Loucy (cell line): ENCODE measurements at regions not wholly inside any gene's neighbourhood (a gene's known extent, or its start where the extent isn't known, plus 50 kb on each side); places are given as distances from the start of the nearest gene placed in this dataset.
"Not testable (repeated sequence)": the region's sequence is repeated elsewhere in the genome, so short reads cannot be mapped to it uniquely, and the experiment has no call there.

Source experiments
- H2AFZ ChIP-seq: fragments of 200-600 bp; sonication (generic); 2 replicates; pipeline ENCODE4 v1.6.0; 2016; ENCODE audit warnings: antibody characterized with exemption, mild to moderate bottlenecking, low read length, moderate library complexity
- H3F3A ChIP-seq: fragments of 200-600 bp; 2 replicates; pipeline ENCODE4 v1.6.0; 2016; ENCODE audit warnings: antibody characterized with exemption, low read depth, mild to moderate bottlenecking
- H3K27me3 ChIP-seq: fragments of 200-600 bp; sonication (generic); 2 replicates; pipeline ENCODE4 v1.6.1; 2014; ENCODE audit warnings: low read length, mild to moderate bottlenecking; ENCODE audit not compliant: insufficient read depth, poor library complexity, severe bottlenecking
- H3K36me3 ChIP-seq: fragments of 200-600 bp; sonication (generic); 2 replicates; pipeline ENCODE4 v1.6.1; 2016; ENCODE audit warnings: low read length; ENCODE audit not compliant: insufficient read depth
- H3K4me1 ChIP-seq: fragments of 200-600 bp; sonication (generic); 2 replicates; pipeline ENCODE4 v1.5.1; 2014; ENCODE audit warnings: low read length, mild to moderate bottlenecking; ENCODE audit not compliant: insufficient read depth, poor library complexity, severe bottlenecking
- H3K4me2 ChIP-seq: fragments of 200-600 bp; sonication (generic); 2 replicates; pipeline ENCODE4 v1.6.0; 2014; ENCODE audit warnings: antibody characterized with exemption, low read length, low read depth, mild to moderate bottlenecking; ENCODE audit not compliant: poor library complexity, severe bottlenecking
- H3K4me3 ChIP-seq: fragments of 200-600 bp; sonication (generic); 2 replicates; pipeline ENCODE4 v1.5.1; 2014; ENCODE audit warnings: low read length, mild to moderate bottlenecking, mixed read lengths; ENCODE audit not compliant: poor library complexity, severe bottlenecking
- H3K79me2 ChIP-seq: fragments of 200-600 bp; sonication (generic); 2 replicates; pipeline ENCODE4 v1.6.1; 2014; ENCODE audit warnings: low read length; ENCODE audit not compliant: insufficient read depth
- H3K9ac ChIP-seq: fragments of 200-600 bp; sonication (generic); 2 replicates; pipeline ENCODE4 v1.6.0; 2014; ENCODE audit warnings: mild to moderate bottlenecking, low read depth, low read length, moderate library complexity; ENCODE audit not compliant: poor library complexity, severe bottlenecking
- H3K9me2 ChIP-seq: fragments of 200-600 bp; sonication (generic); replicated peaks from 2 replicates; pipeline ENCODE4 v1.6.1; 2016; ENCODE audit warnings: low read depth, low read length, mixed read lengths
- H3K9me3 ChIP-seq: fragments of 200-600 bp; sonication (generic); 2 replicates; pipeline ENCODE4 v1.6.1; 2014; ENCODE audit warnings: mild to moderate bottlenecking, antibody characterized with exemption, low read length, low read depth; ENCODE audit not compliant: insufficient read depth
- H4K20me1 ChIP-seq: fragments of 200-600 bp; sonication (generic); 2 replicates; pipeline ENCODE4 v1.6.0; 2014; ENCODE audit warnings: antibody characterized with exemption, low read length, mild to moderate bottlenecking; ENCODE audit not compliant: insufficient read depth, poor library complexity, severe bottlenecking
- EZH2phosphoT487 ChIP-seq: fragments of 200-600 bp; IDR thresholded peaks from 2 replicates; pipeline ENCODE4 v1.6.1; 2018; ENCODE audit warnings: antibody characterized with exemption, mild to moderate bottlenecking, moderate library complexity, borderline replicate concordance
- TF ChIP-seq, protein P1 (sequence below): fragments of 200-600 bp; sonication (generic); conservative IDR thresholded peaks from 2 replicates; pipeline ENCODE4 v1.5.1; 2014; ENCODE audit warnings: mild to moderate bottlenecking, antibody characterized with exemption, low read length

DNA sequence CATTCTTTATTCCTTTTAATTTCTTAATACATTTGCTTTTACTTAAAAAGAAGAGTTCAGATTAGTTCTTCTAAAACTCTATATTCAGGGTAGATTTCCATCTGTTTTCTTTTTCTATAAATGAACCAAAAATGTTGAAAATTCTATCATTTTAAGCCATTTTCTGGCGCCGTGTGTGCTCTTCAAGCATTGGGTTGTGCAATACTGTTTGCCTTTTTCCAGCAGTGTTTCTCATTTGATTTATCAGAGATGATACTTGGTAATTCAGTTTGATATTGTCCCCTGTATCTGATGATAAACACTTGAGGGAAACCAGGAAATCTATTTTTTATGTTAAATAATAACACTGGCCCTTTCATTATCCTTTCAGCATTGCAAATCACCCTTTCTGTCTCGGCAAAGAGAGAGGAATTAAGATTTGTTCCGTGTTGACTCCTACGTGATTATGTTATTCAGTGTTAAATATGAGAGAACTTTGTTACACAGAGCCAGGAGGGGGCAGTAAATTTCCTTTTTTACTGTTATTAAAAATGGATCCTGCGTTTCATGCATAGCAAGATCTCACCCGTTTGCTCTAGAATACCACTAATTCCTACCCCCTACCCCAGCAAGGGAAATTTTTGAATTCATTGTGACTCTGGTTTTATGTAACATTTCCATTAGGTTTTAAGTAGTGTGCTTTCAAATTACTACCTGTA lies 606.9 kb upstream of the RBFOX1 start:
- TF ChIP-seq EZH2phosphoT487 = no peak
- TF ChIP-seq, protein P1, sequence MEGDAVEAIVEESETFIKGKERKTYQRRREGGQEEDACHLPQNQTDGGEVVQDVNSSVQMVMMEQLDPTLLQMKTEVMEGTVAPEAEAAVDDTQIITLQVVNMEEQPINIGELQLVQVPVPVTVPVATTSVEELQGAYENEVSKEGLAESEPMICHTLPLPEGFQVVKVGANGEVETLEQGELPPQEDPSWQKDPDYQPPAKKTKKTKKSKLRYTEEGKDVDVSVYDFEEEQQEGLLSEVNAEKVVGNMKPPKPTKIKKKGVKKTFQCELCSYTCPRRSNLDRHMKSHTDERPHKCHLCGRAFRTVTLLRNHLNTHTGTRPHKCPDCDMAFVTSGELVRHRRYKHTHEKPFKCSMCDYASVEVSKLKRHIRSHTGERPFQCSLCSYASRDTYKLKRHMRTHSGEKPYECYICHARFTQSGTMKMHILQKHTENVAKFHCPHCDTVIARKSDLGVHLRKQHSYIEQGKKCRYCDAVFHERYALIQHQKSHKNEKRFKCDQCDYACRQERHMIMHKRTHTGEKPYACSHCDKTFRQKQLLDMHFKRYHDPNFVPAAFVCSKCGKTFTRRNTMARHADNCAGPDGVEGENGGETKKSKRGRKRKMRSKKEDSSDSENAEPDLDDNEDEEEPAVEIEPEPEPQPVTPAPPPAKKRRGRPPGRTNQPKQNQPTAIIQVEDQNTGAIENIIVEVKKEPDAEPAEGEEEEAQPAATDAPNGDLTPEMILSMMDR = no peak
- Histone ChIP-seq H3K9ac (no peak overlapping the region), H3K36me3 (no peaks in the 10 kb centered on the region), H2AFZ (no peak overlapping the region), H3K4me2 (no peak overlapping the region), H3K9me2 (no peaks in the 10 kb centered on the region), H3K9me3 (no peaks in the 10 kb centered on the region), H4K20me1 (no peaks in the 10 kb centered on the region), H3K79me2 (no peaks in the 10 kb centered on the region), H3K4me1 (no peaks in the 10 kb centered on the region), H3K27me3 (no peaks in the 10 kb centered on the region), H3F3A (no peaks in the 10 kb centered on the region), H3K4me3 (no peak overlapping the region)

DNA sequence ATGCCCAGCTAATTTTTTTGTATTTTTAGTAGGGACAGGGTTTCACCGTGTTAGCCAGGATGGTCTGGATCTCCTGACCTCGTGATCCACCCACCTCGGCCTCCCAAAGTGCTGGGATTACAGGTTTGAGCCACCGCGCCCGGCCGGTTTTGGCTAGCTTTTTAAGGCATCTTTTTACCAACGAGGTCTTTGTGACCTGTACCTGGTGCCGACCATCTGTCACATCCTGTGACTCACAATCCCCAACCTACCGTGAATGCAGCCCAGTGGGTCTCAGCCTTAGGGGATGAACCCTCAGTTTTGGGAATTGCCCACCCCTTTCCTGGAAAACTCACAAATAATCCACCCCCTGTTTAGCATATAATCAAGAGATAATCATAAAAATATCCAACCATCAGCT lies 607.4 kb upstream of the RBFOX1 start:
- not testable (repeated sequence) for H4K20me1 ChIP-seq, H3K9me2 ChIP-seq, H3K36me3 ChIP-seq, H3K4me3 ChIP-seq, H3K4me2 ChIP-seq, H3K27me3 ChIP-seq, H2AFZ ChIP-seq, H3F3A ChIP-seq, H3K9me3 ChIP-seq, H3K4me1 ChIP-seq, H3K79me2 ChIP-seq, H3K9ac ChIP-seq

DNA sequence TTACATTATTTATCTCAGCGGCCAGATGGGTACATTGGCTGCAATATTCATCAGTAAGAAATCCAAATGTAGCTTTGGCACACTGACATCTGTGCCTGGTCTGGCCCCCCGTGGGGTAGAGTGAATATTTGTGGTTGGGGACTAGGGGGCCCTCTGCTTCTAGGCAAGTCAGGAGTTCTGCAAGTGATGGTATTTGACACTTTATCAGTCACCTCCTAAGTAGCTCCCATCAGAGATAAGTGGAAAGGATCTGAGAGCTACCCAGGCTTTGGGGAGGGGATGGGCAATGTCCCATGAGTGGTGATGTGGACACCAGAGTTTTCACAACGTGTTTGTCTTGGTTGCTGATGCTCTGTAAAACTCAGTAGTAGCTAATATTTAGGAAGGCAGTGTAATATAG lies 609.9 kb upstream of the RBFOX1 start:
- H3K27me3 ChIP-seq = no peaks in the 10 kb centered on the region
- TF ChIP-seq, protein P1 = no peak
- TF ChIP-seq EZH2phosphoT487 = no peak

DNA sequence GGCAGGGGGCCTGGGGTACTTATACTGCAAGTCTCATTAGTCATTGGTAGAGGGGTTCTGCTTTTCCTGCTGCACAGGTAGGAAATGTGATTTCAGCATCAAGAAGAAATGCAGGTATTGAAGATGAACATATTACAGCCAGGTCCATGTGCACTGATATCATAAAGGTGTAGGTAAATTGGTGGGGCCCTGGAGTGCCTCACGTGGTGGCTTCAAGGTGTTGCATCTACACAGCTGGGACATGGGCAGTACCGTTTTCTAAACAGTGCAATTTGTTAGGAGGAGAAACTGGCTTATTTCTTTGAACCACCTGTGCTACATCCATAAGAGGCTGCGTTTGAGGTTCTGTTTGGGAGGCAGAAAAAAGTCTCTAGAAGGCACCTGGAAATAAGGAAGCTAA lies 618.1 kb upstream of the RBFOX1 start:
- TF ChIP-seq EZH2phosphoT487 = no peak
- TF ChIP-seq, protein P1 = no peak
- Histone ChIP-seq H3K9me3 (no peaks in the 10 kb centered on the region), H3K27me3 (no peaks in the 10 kb centered on the region), H3K36me3 (no peaks in the 10 kb centered on the region), H3K4me2 (no peak overlapping the region), H4K20me1 (no peaks in the 10 kb centered on the region), H3K4me1 (no peaks in the 10 kb centered on the region), H2AFZ (no peak overlapping the region), H3K9me2 (no peaks in the 10 kb centered on the region), H3K9ac (no peak overlapping the region), H3F3A (no peaks in the 10 kb centered on the region), H3K79me2 (no peaks in the 10 kb centered on the region), H3K4me3 (no peak overlapping the region)

More for the DNA sequence above, 609.9 kb upstream of the RBFOX1 start:
- Histone ChIP-seq H3F3A (no peaks in the 10 kb centered on the region), H3K4me2 (no peak overlapping the region), H3K9me3 (no peaks in the 10 kb centered on the region), H4K20me1 (no peaks in the 10 kb centered on the region), H3K4me1 (no peaks in the 10 kb centered on the region), H3K4me3 (no peak overlapping the region), H2AFZ (no peak overlapping the region), H3K9ac (no peak overlapping the region), H3K36me3 (no peaks in the 10 kb centered on the region), H3K9me2 (no peaks in the 10 kb centered on the region), H3K79me2 (no peaks in the 10 kb centered on the region)
